HCT116 (cell line): ENCODE measurements at regions not wholly inside any gene's neighbourhood (a gene's known extent, or its start where the extent isn't known, plus 50 kb on each side); places are given as distances from the start of the nearest gene placed in this dataset.

Source experiments
- ATAC-seq: fragments of 200-7000 bp; cut with Tn5 transposase; 2 replicates; pipeline ENCODE4 v1.9.1; 2020; ENCODE audit warnings: mild to moderate bottlenecking, moderate library complexity
- BruUV-seq: library from RNA; stranded (reverse); fragments of 400-500 nt; replicated peaks from 2 replicates; lab custom pipeline; 2021; lab: Mats Ljungman, UMichigan
- CTCF ChIA-PET: fragments of 300-600 bp; sonication (Branson Sonifier 250); formaldehyde crosslinking; loops from one replicate; lab custom pipeline; 2021; ENCODE audit warnings: antibody characterized with exemption; lab: Charles Lee
- POLR2A ChIA-PET: fragments of 300-600, 350-600 bp; sonication (Branson Sonifier 250); formaldehyde crosslinking; loops from one replicate; lab custom pipeline; 2021; ENCODE audit warnings: antibody characterized with exemption; lab: Charles Lee
- RAD21 ChIA-PET, 2 experiments: fragments of 300-600 bp; sonication (Branson Sonifier 250); formaldehyde crosslinking; loops; one replicate each; lab custom pipeline; 2023; ENCODE audit warnings: low total read pairs in 2 of 2; ENCODE audit not compliant: uncharacterized antibody in 2 of 2, unreplicated experiment in 2 of 2, low non-redundant PET in 1 of 2; lab: Charles Lee
- DNase-seq: peaks from one replicate; pipeline ENCODE4 v3.0.0-alpha.2; 2010; ENCODE audit warnings: low read depth, low spot score
- H2AFZ ChIP-seq: fragments of 200-600 bp; shearing (Covaris generic), sonication (generic); 2 replicates; pipeline ENCODE4 v1.6.1; 2017; ENCODE audit warnings: low read depth, mixed run types, mixed read lengths, antibody characterized with exemption, low read length; ENCODE audit not compliant: poor library complexity, severe bottlenecking
- H3K27ac ChIP-seq: 2 replicates; pipeline ENCODE4 v1.5.1; 2012; ENCODE audit warnings: low read depth, low read length
- H3K27me3 ChIP-seq: fragments of 200-600 bp; sonication (generic); 2 replicates; pipeline ENCODE4 v1.6.1; 2016; ENCODE audit warnings: mixed run types, low read length, mixed read lengths; ENCODE audit not compliant: insufficient read depth
- H3K36me3 ChIP-seq, 2 experiments: fragments of 200-500 bp in 1 of 2; fragments of 200-600 bp in 1 of 2; sonication (Bioruptor generic) in 1 of 2; sonication (generic) in 1 of 2; 2 replicates each; pipeline versions ENCODE4 v1.5.1 to v1.6.1; 2014 to 2016; ENCODE audit warnings: low read length in 2 of 2, inconsistent platforms in 1 of 2, mixed read lengths in 1 of 2, mixed run types in 1 of 2; ENCODE audit not compliant: insufficient read depth in 2 of 2, control insufficient read depth in 1 of 2
- H3K4me1 ChIP-seq, 2 experiments: fragments of 200-600 bp in 1 of 2; sonication (generic) in 1 of 2; 2 replicates each; pipeline versions ENCODE4 v1.5.1 to v1.6.1; 2012 to 2017; ENCODE audit warnings: low read length in 2 of 2, inconsistent platforms in 1 of 2, mild to moderate bottlenecking in 1 of 2, mixed read lengths in 1 of 2, mixed run types in 1 of 2, moderate library complexity in 1 of 2; ENCODE audit not compliant: insufficient read depth in 2 of 2, control insufficient read depth in 1 of 2
- H3K4me2 ChIP-seq: fragments of 200-600 bp; sonication (generic); 2 replicates; pipeline ENCODE4 v1.6.1; 2017; ENCODE audit warnings: mixed run types, low read length, mixed read lengths
- H3K4me3 ChIP-seq, 2 experiments: fragments of 200-600 bp in 1 of 2; sonication (generic) in 1 of 2; replicated peaks in 1 of 2; 2 replicates each; pipeline ENCODE4 v1.5.1; 2011 to 2016; ENCODE audit warnings: low read length in 2 of 2, control low read depth in 1 of 2, low read depth in 1 of 2, mild to moderate bottlenecking in 1 of 2, mixed read lengths in 1 of 2, mixed run types in 1 of 2
- H3K79me2 ChIP-seq: fragments of 200-600 bp; sonication (generic); 2 replicates; pipeline ENCODE4 v1.6.1; 2017; ENCODE audit warnings: mild to moderate bottlenecking, mixed run types, low read length, moderate library complexity, mixed read lengths; ENCODE audit not compliant: insufficient read depth
- H3K9ac ChIP-seq: fragments of 200-600 bp; sonication (generic); 2 replicates; pipeline ENCODE4 v1.6.1; 2016; ENCODE audit warnings: low read length, mixed read lengths
- H3K9me2 ChIP-seq: fragments of 200-600 bp; sonication (generic), shearing (Covaris generic); 2 replicates; pipeline ENCODE4 v1.6.1; 2017; ENCODE audit warnings: mixed run types, mild to moderate bottlenecking, moderate library complexity; ENCODE audit not compliant: insufficient read depth
- H3K9me3 ChIP-seq, 2 experiments: fragments of 200-500 bp in 1 of 2; fragments of 200-600 bp in 1 of 2; sonication (Bioruptor generic) in 1 of 2; sonication (generic) in 1 of 2; 2 replicates each; pipeline ENCODE4 v1.6.1; 2014 to 2017; ENCODE audit warnings: low read length in 2 of 2, mixed read lengths in 2 of 2, inconsistent platforms in 1 of 2, low read depth in 1 of 2, mild to moderate bottlenecking in 1 of 2, mixed run types in 1 of 2, moderate library complexity in 1 of 2; ENCODE audit not compliant: control insufficient read depth in 1 of 2, insufficient read depth in 1 of 2
- H4K20me1 ChIP-seq: fragments of 200-600 bp; sonication (generic), shearing (Covaris generic); 2 replicates; pipeline ENCODE4 v1.6.1; 2017; ENCODE audit warnings: mixed run types, mild to moderate bottlenecking, moderate library complexity; ENCODE audit not compliant: insufficient read depth
- CBX3 ChIP-seq: IDR thresholded peaks from 2 replicates; pipeline ENCODE4 v1.6.1; 2012; ENCODE audit warnings: low read depth
- EZH2 ChIP-seq: fragments of 200-600 bp; sonication (generic); IDR thresholded peaks from 2 replicates; pipeline ENCODE4 v1.6.1; 2017; ENCODE audit warnings: antibody characterized with exemption, mixed run types
- FOSL1 ChIP-seq: IDR thresholded peaks from 2 replicates; pipeline ENCODE4 v1.6.1; 2012; ENCODE audit warnings: low read depth
- POLR2AphosphoS5 ChIP-seq: IDR thresholded peaks from 2 replicates; pipeline ENCODE4 v1.6.1; 2011; ENCODE audit warnings: mild to moderate bottlenecking, low read depth, low read length, moderate library complexity
- ZFX ChIP-seq: fragments of 450-650 bp; IDR thresholded peaks from 2 replicates; pipeline ENCODE4 v1.6.1; 2017
- intact Hi-C: fragments of 100-400 bp; cut with micrococcal nuclease; formaldehyde crosslinking; loops from 2 replicates; pipeline ENCODE4 v1.10.0; 2022
- TF ChIP-seq, protein P1 (sequence below): IDR thresholded peaks from 2 replicates; pipeline ENCODE4 v1.6.1; 2011; ENCODE audit warnings: mild to moderate bottlenecking, low read length, moderate library complexity; ENCODE audit not compliant: insufficient replicate concordance; ENCODE audit errors: extremely low read depth
- TF ChIP-seq, protein P2 (sequence below), 3 experiments: fragments of 200-600 bp in 1 of 3; sonication (generic) in 1 of 3; IDR thresholded peaks in 2 of 3; conservative IDR thresholded peaks in 1 of 3; 2 replicates each; pipeline ENCODE4 v1.5.1; 2012 to 2017; ENCODE audit warnings: low read depth in 2 of 3, low read length in 2 of 3, antibody characterized with exemption in 1 of 3, borderline replicate concordance in 1 of 3, control low read depth in 1 of 3, mild to moderate bottlenecking in 1 of 3, mixed read lengths in 1 of 3, mixed run types in 1 of 3, moderate library complexity in 1 of 3; ENCODE audit not compliant: insufficient read depth in 1 of 3

DNA sequence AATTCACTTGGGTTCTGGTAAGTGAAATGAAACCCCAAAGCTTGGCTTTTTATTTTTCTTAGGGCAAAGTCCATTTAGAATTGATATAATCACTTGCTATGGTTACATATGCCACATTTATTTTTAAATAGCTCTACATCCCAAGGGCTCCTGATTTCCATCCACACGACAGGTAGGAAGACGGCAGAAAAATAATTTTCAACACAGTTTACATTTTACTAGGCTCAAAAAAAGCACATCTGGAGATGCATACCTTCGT lies 95.0 kb upstream of the EFNA5 start:
- Histone ChIP-seq H3K36me3 (no peaks in the 10 kb centered on the region), H2AFZ (no peak overlapping the region), H3K9me2 (no peaks in the 10 kb centered on the region), H3K4me3 (no peak overlapping the region), H3K79me2 (no peaks in the 10 kb centered on the region), H3K4me2 (no peak overlapping the region), H3K4me1 (no peaks in the 10 kb centered on the region), H3K27me3 (no peaks in the 10 kb centered on the region), H4K20me1 (no peaks in the 10 kb centered on the region), H3K27ac (no peak overlapping the region), H3K9me3 (no peaks in the 10 kb centered on the region), H3K9ac (no peak overlapping the region)
- RAD21 ChIA-PET, result no interaction called here
- POLR2A ChIA-PET, result no interaction called here
- DNase-seq (no peak), ATAC-seq (no peak)
- no TSS peak for BruUV-seq
- TF ChIP-seq ZFX, result no peak
- intact Hi-C loops, result no loop called here
- CTCF ChIA-PET, result no interaction called here

DNA sequence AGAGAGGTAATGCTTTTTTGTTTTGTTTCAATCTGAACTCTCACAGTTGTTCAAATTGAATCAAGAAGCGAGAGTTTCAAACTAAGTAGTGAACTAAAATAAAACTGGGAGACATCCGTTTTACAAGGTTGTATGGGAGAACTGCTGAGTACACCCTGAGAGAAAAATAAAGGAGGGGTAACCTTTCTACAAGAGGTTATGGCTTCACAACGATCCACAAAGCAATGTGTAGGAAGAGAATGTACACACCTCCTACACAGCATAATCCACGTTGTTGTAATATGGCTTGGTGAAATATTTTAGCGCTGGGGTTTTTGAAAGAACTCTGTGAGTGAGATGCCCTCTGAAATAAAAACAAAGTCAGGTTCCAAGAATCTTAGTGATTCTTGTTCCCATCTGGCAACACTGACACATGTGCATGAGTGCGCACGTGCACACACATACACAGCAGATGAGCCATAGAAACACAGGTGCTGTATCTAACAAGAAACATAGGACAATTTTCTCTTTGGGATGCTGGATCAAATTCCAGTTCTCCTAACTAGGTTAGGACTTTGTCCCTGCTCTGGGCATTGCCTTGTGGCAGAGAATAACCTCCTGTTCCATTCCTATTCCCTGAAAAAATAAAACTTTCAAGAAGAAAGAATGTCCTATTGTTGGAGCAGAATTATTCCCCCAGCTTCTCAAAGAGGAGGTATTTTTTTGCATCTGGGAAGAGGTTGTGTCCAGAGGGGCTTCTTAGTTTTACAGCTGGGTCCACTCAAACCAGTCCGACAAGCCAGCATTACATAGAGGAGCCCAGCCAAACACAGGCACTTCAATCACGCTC lies 94.5 kb upstream of the EFNA5 start:
- Histone ChIP-seq H3K4me3 (no peak overlapping the region), H3K79me2 (no peaks in the 10 kb centered on the region), H3K27me3 (no peaks in the 10 kb centered on the region), H2AFZ (no peak overlapping the region), H3K9me2 (no peaks in the 10 kb centered on the region), H3K4me2 (no peak overlapping the region), H4K20me1 (no peaks in the 10 kb centered on the region), H3K27ac (no peak overlapping the region), H3K9me3 (no peaks in the 10 kb centered on the region), H3K9ac (no peak overlapping the region), H3K36me3 (no peaks in the 10 kb centered on the region), H3K4me1 (no peaks in the 10 kb centered on the region)
- ChIA-PET RAD21 (no interaction called here), POLR2A (no interaction called here), CTCF (no interaction called here)
- ATAC-seq, result no peak
- no TSS peak for BruUV-seq
- intact Hi-C loops, result no loop called here
- TF ChIP-seq, protein P1, sequence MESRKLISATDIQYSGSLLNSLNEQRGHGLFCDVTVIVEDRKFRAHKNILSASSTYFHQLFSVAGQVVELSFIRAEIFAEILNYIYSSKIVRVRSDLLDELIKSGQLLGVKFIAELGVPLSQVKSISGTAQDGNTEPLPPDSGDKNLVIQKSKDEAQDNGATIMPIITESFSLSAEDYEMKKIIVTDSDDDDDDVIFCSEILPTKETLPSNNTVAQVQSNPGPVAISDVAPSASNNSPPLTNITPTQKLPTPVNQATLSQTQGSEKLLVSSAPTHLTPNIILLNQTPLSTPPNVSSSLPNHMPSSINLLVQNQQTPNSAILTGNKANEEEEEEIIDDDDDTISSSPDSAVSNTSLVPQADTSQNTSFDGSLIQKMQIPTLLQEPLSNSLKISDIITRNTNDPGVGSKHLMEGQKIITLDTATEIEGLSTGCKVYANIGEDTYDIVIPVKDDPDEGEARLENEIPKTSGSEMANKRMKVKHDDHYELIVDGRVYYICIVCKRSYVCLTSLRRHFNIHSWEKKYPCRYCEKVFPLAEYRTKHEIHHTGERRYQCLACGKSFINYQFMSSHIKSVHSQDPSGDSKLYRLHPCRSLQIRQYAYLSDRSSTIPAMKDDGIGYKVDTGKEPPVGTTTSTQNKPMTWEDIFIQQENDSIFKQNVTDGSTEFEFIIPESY, result no peak
- TF ChIP-seq, protein P2, sequence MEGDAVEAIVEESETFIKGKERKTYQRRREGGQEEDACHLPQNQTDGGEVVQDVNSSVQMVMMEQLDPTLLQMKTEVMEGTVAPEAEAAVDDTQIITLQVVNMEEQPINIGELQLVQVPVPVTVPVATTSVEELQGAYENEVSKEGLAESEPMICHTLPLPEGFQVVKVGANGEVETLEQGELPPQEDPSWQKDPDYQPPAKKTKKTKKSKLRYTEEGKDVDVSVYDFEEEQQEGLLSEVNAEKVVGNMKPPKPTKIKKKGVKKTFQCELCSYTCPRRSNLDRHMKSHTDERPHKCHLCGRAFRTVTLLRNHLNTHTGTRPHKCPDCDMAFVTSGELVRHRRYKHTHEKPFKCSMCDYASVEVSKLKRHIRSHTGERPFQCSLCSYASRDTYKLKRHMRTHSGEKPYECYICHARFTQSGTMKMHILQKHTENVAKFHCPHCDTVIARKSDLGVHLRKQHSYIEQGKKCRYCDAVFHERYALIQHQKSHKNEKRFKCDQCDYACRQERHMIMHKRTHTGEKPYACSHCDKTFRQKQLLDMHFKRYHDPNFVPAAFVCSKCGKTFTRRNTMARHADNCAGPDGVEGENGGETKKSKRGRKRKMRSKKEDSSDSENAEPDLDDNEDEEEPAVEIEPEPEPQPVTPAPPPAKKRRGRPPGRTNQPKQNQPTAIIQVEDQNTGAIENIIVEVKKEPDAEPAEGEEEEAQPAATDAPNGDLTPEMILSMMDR (IDR thresholded peaks at IDR 0.05 in 2 of 3, conservative IDR thresholded peaks at IDR 0.05 in 1 of 3; ENCODE audit: borderline replicate concordance in 1 of 3, insufficient read depth in 1 of 3, low read depth in 2 of 3, low read length in 2 of 3), result no peak
- TF ChIP-seq FOSL1, result no peak
- no peak for TF ChIP-seq POLR2AphosphoS5
- no peak for TF ChIP-seq CBX3
- TF ChIP-seq EZH2, result no peak
- DNase-seq, result no peak
